ENCODE measurements at regions not wholly inside any gene's neighbourhood (a gene's known extent, or its start where the extent isn't known, plus 50 kb on each side); places are given as distances from the start of the nearest gene placed in this dataset.

GRCh38 chr10:4331150-4331549, 494.9 kb upstream of the AKR1E2 start:
- Mint-ChIP-seq H3K9me3 (ENCODE audit: unreplicated experiment) (no peaks in the 10 kb centered on the region), H3K4me1 (ENCODE audit: unreplicated experiment) (no peaks in the 10 kb centered on the region), H3K27me3 (ENCODE audit: unreplicated experiment) (peaks cover under 1% of the 10 kb centered on the region), H3K36me3 (ENCODE audit: low read depth, unreplicated experiment) (no peaks in the 10 kb centered on the region), H3K27ac (ENCODE audit: unreplicated experiment) (no peak overlapping the region), H3K4me3 (ENCODE audit: unreplicated experiment) (no peak overlapping the region)
- DNase-seq (ENCODE audit: low spot score), result no peak
- no peak for TF ChIP-seq CTCF (IDR thresholded peaks at IDR 0.05; ENCODE audit: unreplicated experiment)

- Mint-ChIP-seq H3K36me3 (ENCODE audit: low read depth, unreplicated experiment) (no peaks in the 10 kb centered on the region), H3K27ac (ENCODE audit: unreplicated experiment) (no peak overlapping the region), H3K4me1 (ENCODE audit: unreplicated experiment) (no peaks in the 10 kb centered on the region), H3K27me3 (ENCODE audit: unreplicated experiment) (peaks cover 1% of the 10 kb centered on the region), H3K9me3 (ENCODE audit: unreplicated experiment) (no peaks in the 10 kb centered on the region), H3K4me3 (ENCODE audit: unreplicated experiment) (no peak overlapping the region)
- TF ChIP-seq CTCF (IDR thresholded peaks at IDR 0.05; ENCODE audit: unreplicated experiment), result no peak
- DNase-seq (ENCODE audit: low spot score), result no peak
Observed at GRCh38 chr10:4330636-4331035, 495.4 kb upstream of the AKR1E2 start.

GRCh38 chr10:4329225-4329624, 496.8 kb upstream of the AKR1E2 start:
- Mint-ChIP-seq H3K27me3 (ENCODE audit: unreplicated experiment) (peaks cover 3% of the 10 kb centered on the region), H3K36me3 (ENCODE audit: low read depth, unreplicated experiment) (no peaks in the 10 kb centered on the region), H3K4me1 (ENCODE audit: unreplicated experiment) (no peaks in the 10 kb centered on the region), H3K4me3 (ENCODE audit: unreplicated experiment) (no peak overlapping the region), H3K27ac (ENCODE audit: unreplicated experiment) (no peak overlapping the region), H3K9me3 (ENCODE audit: unreplicated experiment) (no peaks in the 10 kb centered on the region)
- no peak for TF ChIP-seq CTCF (IDR thresholded peaks at IDR 0.05; ENCODE audit: unreplicated experiment)
- no peak for DNase-seq (ENCODE audit: low spot score)

GRCh38 chr10:4326647-4327046, 499.4 kb upstream of the AKR1E2 start:
- Mint-ChIP-seq H3K4me1 (ENCODE audit: unreplicated experiment) (no peaks in the 10 kb centered on the region), H3K36me3 (ENCODE audit: low read depth, unreplicated experiment) (no peaks in the 10 kb centered on the region), H3K4me3 (ENCODE audit: unreplicated experiment) (no peak overlapping the region), H3K9me3 (ENCODE audit: unreplicated experiment) (no peaks in the 10 kb centered on the region), H3K27ac (ENCODE audit: unreplicated experiment) (no peak overlapping the region), H3K27me3 (ENCODE audit: unreplicated experiment) (peaks cover 3% of the 10 kb centered on the region)
- TF ChIP-seq CTCF (IDR thresholded peaks at IDR 0.05; ENCODE audit: unreplicated experiment), result no peak
- DNase-seq (ENCODE audit: low spot score), result no peak

- DNase-seq (ENCODE audit: low spot score), result no peak
- Mint-ChIP-seq H3K27me3 (ENCODE audit: unreplicated experiment) (peaks cover 2% of the 10 kb centered on the region), H3K36me3 (ENCODE audit: low read depth, unreplicated experiment) (no peaks in the 10 kb centered on the region), H3K27ac (ENCODE audit: unreplicated experiment) (no peak overlapping the region), H3K4me1 (ENCODE audit: unreplicated experiment) (no peaks in the 10 kb centered on the region), H3K9me3 (ENCODE audit: unreplicated experiment) (no peaks in the 10 kb centered on the region), H3K4me3 (ENCODE audit: unreplicated experiment) (no peak overlapping the region)
- TF ChIP-seq CTCF (IDR thresholded peaks at IDR 0.05; ENCODE audit: unreplicated experiment), result no peak
Observed at GRCh38 chr10:4319870-4320367, 506.1 kb upstream of the AKR1E2 start.

Data from endothelial cell (in vitro differentiated cells).